ENCODE measurements at regions not wholly inside any gene's neighbourhood (a gene's known extent, or its start where the extent isn't known, plus 50 kb on each side); places are given as distances from the start of the nearest gene placed in this dataset.

DNA sequence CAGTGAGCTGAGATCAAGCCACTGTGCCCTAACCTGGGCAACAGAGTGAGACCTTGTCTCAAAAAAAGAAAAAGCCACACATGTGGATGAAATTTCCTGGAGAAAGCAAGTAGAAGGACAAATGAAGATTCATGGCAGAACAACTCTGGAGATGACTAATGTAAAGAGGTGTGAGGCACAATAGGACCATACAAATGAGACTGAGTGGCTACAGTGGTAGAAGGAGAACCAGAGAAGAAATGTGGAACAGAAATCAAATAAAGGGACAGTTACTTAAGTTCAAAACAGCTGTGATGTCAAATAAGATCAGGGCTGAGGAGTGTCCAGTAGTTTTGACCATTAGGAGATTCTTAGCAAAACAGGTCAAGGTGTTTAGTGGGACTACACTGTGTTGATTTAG, 130.9 kb upstream of the CDK6 start (continued):
- TF ChIP-seq, protein P1, sequence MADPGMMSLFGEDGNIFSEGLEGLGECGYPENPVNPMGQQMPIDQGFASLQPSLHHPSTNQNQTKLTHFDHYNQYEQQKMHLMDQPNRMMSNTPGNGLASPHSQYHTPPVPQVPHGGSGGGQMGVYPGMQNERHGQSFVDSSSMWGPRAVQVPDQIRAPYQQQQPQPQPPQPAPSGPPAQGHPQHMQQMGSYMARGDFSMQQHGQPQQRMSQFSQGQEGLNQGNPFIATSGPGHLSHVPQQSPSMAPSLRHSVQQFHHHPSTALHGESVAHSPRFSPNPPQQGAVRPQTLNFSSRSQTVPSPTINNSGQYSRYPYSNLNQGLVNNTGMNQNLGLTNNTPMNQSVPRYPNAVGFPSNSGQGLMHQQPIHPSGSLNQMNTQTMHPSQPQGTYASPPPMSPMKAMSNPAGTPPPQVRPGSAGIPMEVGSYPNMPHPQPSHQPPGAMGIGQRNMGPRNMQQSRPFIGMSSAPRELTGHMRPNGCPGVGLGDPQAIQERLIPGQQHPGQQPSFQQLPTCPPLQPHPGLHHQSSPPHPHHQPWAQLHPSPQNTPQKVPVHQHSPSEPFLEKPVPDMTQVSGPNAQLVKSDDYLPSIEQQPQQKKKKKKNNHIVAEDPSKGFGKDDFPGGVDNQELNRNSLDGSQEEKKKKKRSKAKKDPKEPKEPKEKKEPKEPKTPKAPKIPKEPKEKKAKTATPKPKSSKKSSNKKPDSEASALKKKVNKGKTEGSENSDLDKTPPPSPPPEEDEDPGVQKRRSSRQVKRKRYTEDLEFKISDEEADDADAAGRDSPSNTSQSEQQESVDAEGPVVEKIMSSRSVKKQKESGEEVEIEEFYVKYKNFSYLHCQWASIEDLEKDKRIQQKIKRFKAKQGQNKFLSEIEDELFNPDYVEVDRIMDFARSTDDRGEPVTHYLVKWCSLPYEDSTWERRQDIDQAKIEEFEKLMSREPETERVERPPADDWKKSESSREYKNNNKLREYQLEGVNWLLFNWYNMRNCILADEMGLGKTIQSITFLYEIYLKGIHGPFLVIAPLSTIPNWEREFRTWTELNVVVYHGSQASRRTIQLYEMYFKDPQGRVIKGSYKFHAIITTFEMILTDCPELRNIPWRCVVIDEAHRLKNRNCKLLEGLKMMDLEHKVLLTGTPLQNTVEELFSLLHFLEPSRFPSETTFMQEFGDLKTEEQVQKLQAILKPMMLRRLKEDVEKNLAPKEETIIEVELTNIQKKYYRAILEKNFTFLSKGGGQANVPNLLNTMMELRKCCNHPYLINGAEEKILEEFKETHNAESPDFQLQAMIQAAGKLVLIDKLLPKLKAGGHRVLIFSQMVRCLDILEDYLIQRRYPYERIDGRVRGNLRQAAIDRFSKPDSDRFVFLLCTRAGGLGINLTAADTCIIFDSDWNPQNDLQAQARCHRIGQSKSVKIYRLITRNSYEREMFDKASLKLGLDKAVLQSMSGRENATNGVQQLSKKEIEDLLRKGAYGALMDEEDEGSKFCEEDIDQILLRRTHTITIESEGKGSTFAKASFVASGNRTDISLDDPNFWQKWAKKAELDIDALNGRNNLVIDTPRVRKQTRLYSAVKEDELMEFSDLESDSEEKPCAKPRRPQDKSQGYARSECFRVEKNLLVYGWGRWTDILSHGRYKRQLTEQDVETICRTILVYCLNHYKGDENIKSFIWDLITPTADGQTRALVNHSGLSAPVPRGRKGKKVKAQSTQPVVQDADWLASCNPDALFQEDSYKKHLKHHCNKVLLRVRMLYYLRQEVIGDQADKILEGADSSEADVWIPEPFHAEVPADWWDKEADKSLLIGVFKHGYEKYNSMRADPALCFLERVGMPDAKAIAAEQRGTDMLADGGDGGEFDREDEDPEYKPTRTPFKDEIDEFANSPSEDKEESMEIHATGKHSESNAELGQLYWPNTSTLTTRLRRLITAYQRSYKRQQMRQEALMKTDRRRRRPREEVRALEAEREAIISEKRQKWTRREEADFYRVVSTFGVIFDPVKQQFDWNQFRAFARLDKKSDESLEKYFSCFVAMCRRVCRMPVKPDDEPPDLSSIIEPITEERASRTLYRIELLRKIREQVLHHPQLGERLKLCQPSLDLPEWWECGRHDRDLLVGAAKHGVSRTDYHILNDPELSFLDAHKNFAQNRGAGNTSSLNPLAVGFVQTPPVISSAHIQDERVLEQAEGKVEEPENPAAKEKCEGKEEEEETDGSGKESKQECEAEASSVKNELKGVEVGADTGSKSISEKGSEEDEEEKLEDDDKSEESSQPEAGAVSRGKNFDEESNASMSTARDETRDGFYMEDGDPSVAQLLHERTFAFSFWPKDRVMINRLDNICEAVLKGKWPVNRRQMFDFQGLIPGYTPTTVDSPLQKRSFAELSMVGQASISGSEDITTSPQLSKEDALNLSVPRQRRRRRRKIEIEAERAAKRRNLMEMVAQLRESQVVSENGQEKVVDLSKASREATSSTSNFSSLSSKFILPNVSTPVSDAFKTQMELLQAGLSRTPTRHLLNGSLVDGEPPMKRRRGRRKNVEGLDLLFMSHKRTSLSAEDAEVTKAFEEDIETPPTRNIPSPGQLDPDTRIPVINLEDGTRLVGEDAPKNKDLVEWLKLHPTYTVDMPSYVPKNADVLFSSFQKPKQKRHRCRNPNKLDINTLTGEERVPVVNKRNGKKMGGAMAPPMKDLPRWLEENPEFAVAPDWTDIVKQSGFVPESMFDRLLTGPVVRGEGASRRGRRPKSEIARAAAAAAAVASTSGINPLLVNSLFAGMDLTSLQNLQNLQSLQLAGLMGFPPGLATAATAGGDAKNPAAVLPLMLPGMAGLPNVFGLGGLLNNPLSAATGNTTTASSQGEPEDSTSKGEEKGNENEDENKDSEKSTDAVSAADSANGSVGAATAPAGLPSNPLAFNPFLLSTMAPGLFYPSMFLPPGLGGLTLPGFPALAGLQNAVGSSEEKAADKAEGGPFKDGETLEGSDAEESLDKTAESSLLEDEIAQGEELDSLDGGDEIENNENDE (IDR thresholded peaks at IDR 0.05; ENCODE audit: insufficient replicate concordance, low read length): no peak
- no peak for TF ChIP-seq SRF (IDR thresholded peaks at IDR 0.05; ENCODE audit: low read depth, low read length)
- no peak for TF ChIP-seq KDM5A (IDR thresholded peaks at IDR 0.05; ENCODE audit: low read length)
- no peak for TF ChIP-seq POLR2AphosphoS5 (IDR thresholded peaks at IDR 0.05; ENCODE audit: low read depth, low read length)
- no peak for TF ChIP-seq PHF8 (conservative IDR thresholded peaks at IDR 0.05; ENCODE audit: low read depth, low read length)
- no peak for TF ChIP-seq TBP (IDR thresholded peaks at IDR 0.05; ENCODE audit: low read depth, low read length)
- no peak for TF ChIP-seq SUZ12 (IDR thresholded peaks at IDR 0.05; ENCODE audit: low read length)
- TF ChIP-seq SIX5 (IDR thresholded peaks at IDR 0.05; ENCODE audit: low read depth, low read length): no peak
- no peak for TF ChIP-seq RBBP5 (IDR thresholded peaks at IDR 0.05; ENCODE audit: borderline replicate concordance, low read depth, low read length)
- TF ChIP-seq POU5F1 (IDR thresholded peaks at IDR 0.05; ENCODE audit: low read depth, low read length): no peak
- no peak for TF ChIP-seq CBX8 (IDR thresholded peaks at IDR 0.05; ENCODE audit: borderline replicate concordance, low read depth, low read length)
- TF ChIP-seq CHD2 (IDR thresholded peaks at IDR 0.05; ENCODE audit: low read length): no peak
